Right lobe of liver (tissue), 4 donors: ENCODE measurements at regions not wholly inside any gene's neighbourhood (a gene's known extent, or its start where the extent isn't known, plus 50 kb on each side); places are given as distances from the start of the nearest gene placed in this dataset.

Source experiments
- CTCF ChIP-seq, 4 donors: fragments of 200-600 bp in 3 of 4; fragments of 450-650 bp in 1 of 4; IDR thresholded peaks; one replicate each; pipeline versions ENCODE4 v1.5.1 to v1.8.0; 2016 to 2022; ENCODE audit warnings: antibody characterized with exemption in 4 of 4, mild to moderate bottlenecking in 2 of 4
- POLR2A ChIP-seq: fragments of 450-650 bp; IDR thresholded peaks from one replicate; pipeline ENCODE4 v1.6.1; 2017; ENCODE audit warnings: antibody characterized with exemption, mild to moderate bottlenecking
- donor health status: DM: no; HTN: no; CAD: no.
- donor health status: DM: no; HTN: no; CAD: no.
- donor health status: DM: no; HTN: yes; CAD: no.

- TF ChIP-seq CTCF (IDR thresholded peaks at IDR 0.05) (no peak), POLR2A (no peak)
Observed at GRCh38 chr2:205849136-205849535, 166.8 kb downstream of the NRP2 start.
